Muscle layer of duodenum (tissue), 2 donors: ENCODE measurements at regions not wholly inside any gene's neighbourhood (a gene's known extent, or its start where the extent isn't known, plus 50 kb on each side); places are given as distances from the start of the nearest gene placed in this dataset.
"Not testable (repeated sequence)": the region's sequence is repeated elsewhere in the genome, so short reads cannot be mapped to it uniquely, and the experiment has no call there.

Experiments
- H3K27ac ChIP-seq: one replicate; pipeline ENCODE4 v1.7.0; 2013; ENCODE audit warnings: mild to moderate bottlenecking, low read length
- H3K27me3 ChIP-seq: one replicate; pipeline ENCODE4 v1.7.0; 2013; ENCODE audit warnings: low read depth, mild to moderate bottlenecking, control low read depth, low read length
- H3K36me3 ChIP-seq, 2 donors: one replicate each; pipeline ENCODE4 v1.7.0; 2013; ENCODE audit warnings: low read length in 2 of 2, control low read depth in 1 of 2, mild to moderate bottlenecking in 1 of 2; ENCODE audit not compliant: insufficient read depth in 2 of 2, control insufficient read depth in 1 of 2
- H3K4me1 ChIP-seq, 2 donors: one replicate each; pipeline ENCODE4 v1.7.0; 2013; ENCODE audit warnings: low read length in 2 of 2, mild to moderate bottlenecking in 2 of 2, control low read depth in 1 of 2, moderate library complexity in 1 of 2; ENCODE audit not compliant: insufficient read depth in 2 of 2, control insufficient read depth in 1 of 2
- H3K4me3 ChIP-seq, 2 donors: one replicate each; pipeline ENCODE4 v1.7.0; 2013; ENCODE audit warnings: low read length in 2 of 2, low read depth in 1 of 2, mild to moderate bottlenecking in 1 of 2
- H3K9me3 ChIP-seq, 2 donors: one replicate each; pipeline ENCODE4 v1.7.0; 2013; ENCODE audit warnings: low read length in 2 of 2, control low read depth in 1 of 2, mild to moderate bottlenecking in 1 of 2; ENCODE audit not compliant: control insufficient read depth in 1 of 2
- donor health status: healthy.

DNA sequence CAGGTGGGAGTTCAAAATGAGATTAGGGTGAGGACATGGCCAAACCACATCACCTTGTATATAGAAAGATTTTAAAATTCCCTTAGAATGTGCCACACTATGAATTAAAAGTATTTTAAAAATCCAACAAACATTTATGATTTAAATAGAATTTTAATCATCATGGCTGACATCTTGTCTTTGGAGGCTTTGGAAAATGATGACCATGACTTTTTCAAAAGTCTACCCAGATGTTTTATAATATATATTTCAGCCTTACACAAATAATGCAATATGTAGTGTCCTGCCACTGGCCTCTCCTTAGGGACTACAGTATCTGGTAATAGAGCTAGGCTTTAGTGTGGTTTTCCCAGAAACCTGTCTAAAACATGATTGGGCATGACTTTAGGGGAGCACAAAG is 1353.4 kb upstream of the GOT2 start:
- Histone ChIP-seq H3K4me1 (no peaks in the 10 kb centered on the region), H3K27ac (no peak overlapping the region), H3K27me3 (no peaks in the 10 kb centered on the region), H3K36me3 (no peaks in the 10 kb centered on the region), H3K9me3 (no peaks in the 10 kb centered on the region), H3K4me3 (no peak overlapping the region)

DNA sequence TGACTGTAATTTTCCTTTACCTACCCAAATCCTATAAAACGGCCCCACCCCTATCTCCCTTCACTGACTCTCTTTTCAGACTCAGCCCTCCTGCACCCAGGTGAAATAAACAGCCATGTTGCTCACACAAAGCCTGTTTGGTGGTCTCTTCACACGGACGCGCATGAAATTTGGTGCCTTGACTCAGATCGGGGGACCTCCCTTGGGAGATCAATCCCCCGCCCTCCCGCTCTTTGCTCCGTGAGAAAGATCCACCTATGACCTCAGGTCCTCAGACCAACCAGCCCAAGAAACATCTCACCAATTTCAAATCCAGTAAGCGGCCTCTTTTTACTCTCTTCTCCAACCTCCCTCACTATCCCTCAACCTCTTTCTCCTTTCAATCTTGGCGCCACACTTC is 1344.7 kb upstream of the GOT2 start:
- H3K27ac ChIP-seq, H3K9me3 ChIP-seq, H3K36me3 ChIP-seq, H3K27me3 ChIP-seq, H3K4me3 ChIP-seq, H3K4me1 ChIP-seq: not testable (repeated sequence)

DNA sequence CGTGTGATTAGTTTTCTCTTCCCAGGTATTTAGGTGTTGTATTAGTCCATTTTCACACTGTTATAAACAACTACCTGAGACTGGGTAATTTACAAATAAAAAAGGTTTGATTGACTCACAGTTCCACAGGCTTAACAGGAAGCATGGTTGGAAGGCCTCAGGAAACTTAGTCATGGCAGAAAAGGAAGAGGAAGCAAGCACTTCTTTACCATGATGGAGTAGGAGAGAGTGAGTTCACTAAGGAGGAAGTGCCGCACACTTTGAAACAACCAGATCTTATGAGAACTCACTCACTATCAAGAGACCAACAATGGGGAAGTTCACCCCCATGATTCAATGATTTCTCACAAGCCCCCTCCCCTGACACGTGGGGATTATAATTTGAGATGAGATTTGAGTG is 1343.7 kb upstream of the GOT2 start:
- Histone ChIP-seq H3K4me3 (no peak overlapping the region), H3K4me1 (no peaks in the 10 kb centered on the region), H3K27me3 (no peaks in the 10 kb centered on the region), H3K9me3 (no peaks in the 10 kb centered on the region), H3K27ac (no peak overlapping the region), H3K36me3 (no peaks in the 10 kb centered on the region)

DNA sequence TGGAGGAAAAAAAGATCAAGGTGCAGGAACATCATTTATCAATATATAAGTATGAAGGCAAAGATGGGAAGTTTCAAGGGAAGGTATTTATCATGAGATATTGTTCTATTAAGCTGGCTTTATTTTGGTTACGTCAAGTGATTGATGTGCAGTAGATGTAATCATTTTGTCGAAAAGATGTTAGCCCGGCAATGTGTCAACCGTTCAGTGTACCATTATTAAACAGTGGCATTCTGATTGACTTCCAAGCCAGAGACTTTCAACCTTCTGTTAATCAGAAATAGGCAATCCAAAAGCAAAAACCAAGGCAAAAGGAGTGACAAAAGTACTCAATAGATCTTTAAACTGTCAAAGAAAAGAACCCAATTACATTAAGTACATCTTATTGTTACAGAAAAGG is 1340.3 kb upstream of the GOT2 start:
- H3K9me3 ChIP-seq: no peaks in the 10 kb centered on the region
- H3K27me3 ChIP-seq: no peaks in the 10 kb centered on the region
- no peaks in the 10 kb centered on the region for H3K4me1 ChIP-seq
- H3K27ac ChIP-seq: no peak overlapping the region
- no peaks in the 10 kb centered on the region for H3K36me3 ChIP-seq
- no peak overlapping the region for H3K4me3 ChIP-seq

DNA sequence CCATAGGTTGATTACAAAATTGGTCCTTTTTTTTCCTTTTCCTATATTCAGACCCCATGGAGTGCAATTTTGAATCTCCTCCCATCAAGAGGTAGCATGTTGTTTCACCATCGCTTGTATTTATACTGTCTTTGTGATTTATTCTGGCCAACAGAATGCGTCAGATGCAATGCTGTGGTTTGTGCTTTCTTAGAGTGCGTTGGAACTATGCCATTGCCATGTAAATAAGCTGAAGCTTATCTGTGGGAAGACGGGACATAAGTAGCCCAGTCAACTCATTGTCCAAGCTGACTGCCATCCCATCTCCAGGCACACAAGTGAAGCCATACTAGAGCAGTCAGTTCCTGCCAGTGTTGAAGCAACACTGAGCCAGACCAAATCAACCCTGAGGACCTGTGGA is 1339.3 kb upstream of the GOT2 start:
- Histone ChIP-seq H3K36me3 (no peaks in the 10 kb centered on the region), H3K4me1 (no peaks in the 10 kb centered on the region), H3K27me3 (no peaks in the 10 kb centered on the region), H3K4me3 (no peak overlapping the region), H3K9me3 (no peaks in the 10 kb centered on the region), H3K27ac (no peak overlapping the region)

DNA sequence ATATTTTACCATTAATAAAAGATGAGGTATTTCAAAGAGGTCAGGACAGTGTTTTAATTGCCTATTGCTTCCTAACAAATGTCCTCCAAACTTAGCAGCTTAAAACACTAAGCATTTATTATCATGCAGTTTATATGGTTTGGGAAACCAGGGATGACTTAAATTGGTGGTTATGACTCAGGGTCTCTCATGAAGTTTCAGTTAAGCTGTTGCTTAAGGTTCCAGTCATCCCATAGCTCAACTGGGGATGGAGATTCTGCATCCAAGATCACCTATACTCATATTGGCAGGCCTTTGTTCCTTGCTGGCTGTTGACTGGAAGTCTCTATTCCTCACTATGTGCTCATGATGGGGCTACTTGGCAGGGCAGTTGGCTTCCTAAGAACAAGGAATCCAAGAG is 1329.9 kb upstream of the GOT2 start:
- no peaks in the 10 kb centered on the region for H3K9me3 ChIP-seq
- no peak overlapping the region for H3K4me3 ChIP-seq
- no peaks in the 10 kb centered on the region for H3K36me3 ChIP-seq
- no peak overlapping the region for H3K27ac ChIP-seq
- no peaks in the 10 kb centered on the region for H3K27me3 ChIP-seq
- H3K4me1 ChIP-seq: no peaks in the 10 kb centered on the region

DNA sequence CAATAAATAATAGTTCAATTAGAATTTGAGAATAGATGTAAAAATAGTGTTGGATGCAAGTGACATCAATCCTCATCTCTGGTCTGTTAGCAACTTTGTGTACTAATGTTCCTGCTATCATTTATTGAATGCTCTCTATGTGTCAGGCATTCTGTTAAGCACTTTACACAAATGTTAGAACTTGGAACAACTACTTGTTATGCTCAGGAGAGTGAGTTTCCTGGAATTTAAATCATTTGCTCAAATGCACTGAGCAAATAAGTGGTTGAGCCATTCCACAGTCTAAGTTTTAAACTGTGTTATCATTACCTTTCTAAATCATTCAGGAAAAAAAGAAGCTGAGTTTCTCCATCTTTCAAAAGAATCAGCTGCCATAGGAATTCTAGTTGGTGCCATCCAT is 1327.3 kb upstream of the GOT2 start:
- no peak overlapping the region for H3K27ac ChIP-seq
- no peaks in the 10 kb centered on the region for H3K36me3 ChIP-seq
- no peak overlapping the region for H3K4me3 ChIP-seq
- no peaks in the 10 kb centered on the region for H3K27me3 ChIP-seq
- no peaks in the 10 kb centered on the region for H3K9me3 ChIP-seq
- H3K4me1 ChIP-seq: no peaks in the 10 kb centered on the region

DNA sequence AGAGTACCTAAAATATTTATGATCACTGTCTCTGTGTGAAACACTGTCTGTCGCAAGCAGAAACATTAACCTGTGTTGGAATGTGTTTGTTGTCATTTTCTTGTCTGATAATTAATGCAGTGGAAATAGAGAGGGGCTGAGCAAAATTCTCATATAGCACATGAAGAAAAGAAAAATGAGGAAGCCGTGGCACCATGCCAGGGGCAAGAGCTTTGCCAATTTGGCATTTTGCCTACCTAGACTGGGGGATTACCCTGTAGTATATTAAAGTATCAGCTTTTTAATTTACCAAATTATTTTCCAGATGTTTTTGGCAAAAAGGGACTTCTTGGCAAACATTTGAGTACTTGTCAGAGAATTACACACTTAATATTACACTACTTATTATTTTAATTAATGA is 1326.6 kb upstream of the GOT2 start:
- no peaks in the 10 kb centered on the region for H3K4me1 ChIP-seq
- no peaks in the 10 kb centered on the region for H3K36me3 ChIP-seq
- H3K4me3 ChIP-seq: no peak overlapping the region
- H3K27me3 ChIP-seq: no peaks in the 10 kb centered on the region
- H3K9me3 ChIP-seq: no peaks in the 10 kb centered on the region
- H3K27ac ChIP-seq: no peak overlapping the region

DNA sequence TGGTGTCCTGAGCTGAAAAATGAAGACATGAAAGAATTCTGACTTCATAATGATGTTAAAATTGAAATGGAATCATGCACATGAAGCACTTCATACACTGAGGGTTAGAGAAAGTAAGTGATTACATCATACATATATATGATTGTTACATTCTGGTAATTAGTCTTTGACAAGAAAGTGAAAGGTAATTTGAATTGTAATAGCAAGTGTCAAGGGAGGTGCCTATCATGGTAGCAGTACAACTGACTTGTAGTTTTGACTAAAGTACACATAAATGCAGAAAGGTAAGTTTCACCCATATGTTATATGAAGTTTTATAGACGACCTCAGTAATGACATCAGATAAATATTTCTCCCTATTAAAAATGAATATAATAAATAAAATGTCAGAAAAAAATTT is 1325.0 kb upstream of the GOT2 start:
- Histone ChIP-seq H3K9me3 (no peaks in the 10 kb centered on the region), H3K4me3 (no peak overlapping the region)

DNA sequence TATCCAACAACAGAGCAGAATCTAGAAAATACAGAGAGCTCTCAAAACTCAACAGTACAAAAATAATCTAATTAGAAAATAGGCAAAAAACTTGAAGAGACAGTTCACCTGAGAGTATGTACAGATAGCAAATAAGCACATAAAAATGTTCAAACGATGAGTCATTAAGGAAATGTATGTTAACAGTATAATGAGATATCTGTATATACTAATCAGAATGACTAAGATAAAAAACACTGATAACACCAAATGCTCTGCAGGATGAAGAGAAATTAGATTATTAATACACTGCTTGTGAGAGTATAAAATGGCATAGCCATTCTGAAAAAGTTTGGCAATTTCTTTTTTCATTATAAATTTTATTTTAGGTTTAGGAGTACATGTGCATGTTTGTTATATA is 1307.6 kb upstream of the GOT2 start:
- Histone ChIP-seq H3K4me1 (no peaks in the 10 kb centered on the region), H3K27me3 (no peaks in the 10 kb centered on the region), H3K9me3 (no peaks in the 10 kb centered on the region), H3K27ac (no peak overlapping the region), H3K36me3 (no peaks in the 10 kb centered on the region), H3K4me3 (no peak overlapping the region)

More for the DNA sequence above, 1325.0 kb upstream of the GOT2 start:
- Histone ChIP-seq H3K27ac (no peak overlapping the region), H3K36me3 (no peaks in the 10 kb centered on the region), H3K27me3 (no peaks in the 10 kb centered on the region), H3K4me1 (no peaks in the 10 kb centered on the region)

DNA sequence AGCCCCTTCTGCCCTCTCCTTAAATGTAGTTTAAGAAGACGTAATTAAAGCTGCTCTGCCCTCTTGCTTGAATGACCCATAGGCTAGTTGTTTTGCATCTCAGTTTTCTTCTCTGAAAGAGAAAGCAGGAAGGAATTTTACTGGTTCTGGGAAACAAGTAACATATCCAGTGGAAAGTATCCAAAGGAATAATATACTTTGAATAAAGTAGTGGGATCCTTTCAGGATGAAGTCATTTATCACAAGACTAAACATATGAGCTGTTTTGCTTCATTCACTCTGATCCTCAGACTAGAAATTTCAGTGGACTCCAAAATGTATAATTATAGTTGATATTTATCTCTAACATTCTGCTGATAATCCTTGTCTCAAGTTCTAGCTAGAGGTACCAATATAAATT is 1297.6 kb upstream of the GOT2 start:
- H3K9me3 ChIP-seq: peaks cover 0 to 9% of the 10 kb centered on the region in 2 donors
- H3K4me1 ChIP-seq: peaks cover 0 to 3% of the 10 kb centered on the region in 2 donors
- no peaks in the 10 kb centered on the region for H3K27me3 ChIP-seq
- H3K36me3 ChIP-seq: no peaks in the 10 kb centered on the region
- H3K4me3 ChIP-seq: no peak overlapping the region
- no peak overlapping the region for H3K27ac ChIP-seq

DNA sequence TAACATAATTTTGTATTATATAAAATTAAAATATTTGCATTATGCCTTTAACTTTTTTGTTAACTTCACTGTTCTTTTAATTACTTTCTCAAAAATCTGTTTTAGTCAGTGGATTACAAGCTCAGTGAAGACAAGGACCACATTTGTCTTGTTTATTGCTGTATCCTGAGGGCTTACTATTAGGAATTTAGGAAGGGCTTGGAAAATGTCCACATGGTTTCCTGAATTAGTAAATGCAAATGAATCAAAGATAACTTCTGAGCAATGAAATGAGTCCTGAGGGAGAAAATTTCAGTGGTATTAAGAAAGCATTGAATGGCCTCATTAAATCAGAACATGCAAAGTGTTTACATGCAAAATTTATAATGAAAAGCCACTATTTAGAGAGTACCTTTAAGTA is 1293.2 kb upstream of the GOT2 start:
- no peak overlapping the region for H3K4me3 ChIP-seq
- no peak overlapping the region for H3K27ac ChIP-seq
- H3K4me1 ChIP-seq: peaks cover 0 to 3% of the 10 kb centered on the region in 2 donors
- H3K36me3 ChIP-seq: no peaks in the 10 kb centered on the region
- no peaks in the 10 kb centered on the region for H3K27me3 ChIP-seq
- H3K9me3 ChIP-seq: peaks cover 0 to 3% of the 10 kb centered on the region in 2 donors
